CD14-positive monocyte (primary cell): ENCODE measurements at regions not wholly inside any gene's neighbourhood (a gene's known extent, or its start where the extent isn't known, plus 50 kb on each side); places are given as distances from the start of the nearest gene placed in this dataset.

Experiments
- DNase-seq, 3 donors: peaks; one replicate each; pipeline ENCODE4 v3.0.0-alpha.2; 2011 to 2022
- H2AFZ ChIP-seq: 2 replicates; pipeline ENCODE4 v1.6.0; 2012; ENCODE audit warnings: mild to moderate bottlenecking, low read depth, low read length, inconsistent platforms; ENCODE audit not compliant: insufficient read depth, poor library complexity, severe bottlenecking
- H3K27ac ChIP-seq, 2 donors: 1 replicate in 1 of 2; 2 replicates in 1 of 2; pipeline ENCODE4 v1.5.1; 2012 to 2013; ENCODE audit warnings: low read length in 2 of 2, control low read depth in 1 of 2, inconsistent platforms in 1 of 2, low read depth in 1 of 2, mild to moderate bottlenecking in 1 of 2
- H3K27me3 ChIP-seq, 2 donors: one replicate each; pipeline versions ENCODE4 v1.6.0 to v1.6.1; 2011 to 2013; ENCODE audit warnings: low read length in 2 of 2; ENCODE audit not compliant: control insufficient read depth in 2 of 2, insufficient read depth in 2 of 2
- H3K36me3 ChIP-seq, 2 donors: replicated peaks in 1 of 2; 1 replicate in 1 of 2; 2 replicates in 1 of 2; pipeline versions ENCODE4 v1.5.1 to v1.6.1; 2012 to 2013; ENCODE audit warnings: low read length in 2 of 2, control low read depth in 1 of 2, inconsistent platforms in 1 of 2, mild to moderate bottlenecking in 1 of 2; ENCODE audit not compliant: insufficient read depth in 2 of 2, control insufficient read depth in 1 of 2
- H3K4me1 ChIP-seq, 2 donors: 1 replicate in 1 of 2; 2 replicates in 1 of 2; pipeline versions ENCODE4 v1.5.1 to v1.6.1; 2012 to 2013; ENCODE audit warnings: low read length in 2 of 2, control low read depth in 1 of 2, inconsistent platforms in 1 of 2, mild to moderate bottlenecking in 1 of 2, moderate library complexity in 1 of 2; ENCODE audit not compliant: insufficient read depth in 2 of 2, control insufficient read depth in 1 of 2
- H3K4me2 ChIP-seq: replicated peaks from 2 replicates; pipeline ENCODE3; 2012; ENCODE audit warnings: low read length, moderate library complexity, mild to moderate bottlenecking; ENCODE audit not compliant: poor library complexity, severe bottlenecking; ENCODE audit errors: extremely low read depth
- H3K4me3 ChIP-seq, 3 experiments: fragments of 200-600 bp in 1 of 3; sonication (generic) in 1 of 3; replicated peaks in 1 of 3; 1 replicate in 2 of 3; 2 replicates in 1 of 3; pipeline ENCODE4 v1.5.1; 2011 to 2013; ENCODE audit warnings: low read length in 3 of 3, mild to moderate bottlenecking in 3 of 3, control low read depth in 2 of 3, low read depth in 2 of 3, inconsistent platforms in 1 of 3, moderate library complexity in 1 of 3
- H3K79me2 ChIP-seq: 2 replicates; pipeline ENCODE4 v1.6.0; 2012; ENCODE audit warnings: mild to moderate bottlenecking, control low read depth, inconsistent platforms, low read length, moderate library complexity; ENCODE audit not compliant: insufficient read depth
- H3K9ac ChIP-seq: 2 replicates; pipeline ENCODE4 v1.6.0; 2017; ENCODE audit warnings: low read length, mild to moderate bottlenecking; ENCODE audit not compliant: insufficient read depth, poor library complexity, severe bottlenecking
- H3K9me3 ChIP-seq, 2 donors: replicated peaks in 1 of 2; 1 replicate in 1 of 2; 2 replicates in 1 of 2; pipeline versions ENCODE4 v1.5.1 to v1.6.1; 2012 to 2013; ENCODE audit warnings: low read length in 2 of 2, control low read depth in 1 of 2; ENCODE audit not compliant: control insufficient read depth in 1 of 2, insufficient read depth in 1 of 2
- H4K20me1 ChIP-seq: 2 replicates; pipeline ENCODE4 v1.6.0; 2012; ENCODE audit warnings: mild to moderate bottlenecking, low read length, control low read depth, moderate library complexity; ENCODE audit not compliant: insufficient read depth
- H3K27ac Mint-ChIP-seq, 7 donors: one replicate each; pipeline ENCODE4 v1.8.0; 2020; ENCODE audit warnings: mild to moderate bottlenecking in 7 of 7, mixed read lengths in 7 of 7, moderate library complexity in 6 of 7, inconsistent platforms in 2 of 7
- H3K27me3 Mint-ChIP-seq, 3 donors: one replicate each; pipeline ENCODE4 v1.8.0; 2021 to 2022; ENCODE audit warnings: low read depth in 3 of 3, mild to moderate bottlenecking in 3 of 3, mixed read lengths in 3 of 3, moderate library complexity in 3 of 3, inconsistent platforms in 1 of 3
- H3K36me3 Mint-ChIP-seq, 2 donors: one replicate each; pipeline ENCODE4 v1.8.0; 2020; ENCODE audit warnings: mixed read lengths in 2 of 2, inconsistent platforms in 1 of 2, mild to moderate bottlenecking in 1 of 2
- H3K4me1 Mint-ChIP-seq: one replicate; pipeline ENCODE4 v1.8.0; 2020; ENCODE audit warnings: mild to moderate bottlenecking, mixed read lengths
- H3K4me3 Mint-ChIP-seq, 2 donors: one replicate each; pipeline ENCODE4 v1.8.0; 2020; ENCODE audit warnings: mild to moderate bottlenecking in 2 of 2, mixed read lengths in 2 of 2, moderate library complexity in 1 of 2
- H3K9me3 Mint-ChIP-seq, 7 donors: one replicate each; pipeline ENCODE4 v1.8.0; 2020 to 2022; ENCODE audit warnings: mixed read lengths in 7 of 7, mild to moderate bottlenecking in 6 of 7, moderate library complexity in 6 of 7, inconsistent platforms in 2 of 7
- CTCF ChIP-seq: fragments of 200-600 bp; IDR thresholded peaks from one replicate; pipeline ENCODE4 v1.8.0; 2022; ENCODE audit warnings: antibody characterized with exemption, mild to moderate bottlenecking
- WGBS: methylation state at CpG from one replicate; pipeline ENCODE4 v1.1.5; 2013; ENCODE audit warnings: missing lambda C conversion rate; ENCODE audit not compliant: insufficient coverage; 5-methylcytosine and 5-hydroxymethylcytosine counted together
- intact Hi-C, 2 donors: fragments of 100-400 bp; cut with micrococcal nuclease; formaldehyde crosslinking; loops; one replicate each; pipeline versions ENCODE4 v1.15.0 to v1.15.1; 2023

GRCh38 chr1:173360487-173361063 lies 116.6 kb upstream of the PRDX6 start:
- Mint-ChIP-seq H3K9me3 (peaks cover 0 to 3% (median under 1%) of the 10 kb centered on the region in 7 donors), H3K27ac (no peak overlapping the region), H3K4me3 (peak overlapping the region in 1 of 2 donors; percentile 1), H3K4me1 (peaks cover 11% of the 10 kb centered on the region), H3K36me3 (no peaks in the 10 kb centered on the region), H3K27me3 (peaks cover 0 to 2% (median 1%) of the 10 kb centered on the region in 3 donors)
- Histone ChIP-seq H3K9ac (no peak overlapping the region), H4K20me1 (no peaks in the 10 kb centered on the region), H3K79me2 (no peaks in the 10 kb centered on the region), H3K4me1 (peaks cover 4 to 11% of the 10 kb centered on the region in 2 donors), H3K27me3 (no peaks in the 10 kb centered on the region), H3K27ac (no peak overlapping the region), H3K4me2 (no peak overlapping the region), H2AFZ (no peak overlapping the region), H3K9me3 (no peaks in the 10 kb centered on the region), H3K36me3 (no peaks in the 10 kb centered on the region), H3K4me3 (no peak overlapping the region)
- intact Hi-C loops: no loop called here
- peak in 2 of 3 donors; percentile 1 for DNase-seq
- no peak for TF ChIP-seq CTCF
- 33% methylated on average over 2 of the region's 3 CpGs for WGBS

GRCh38 chr1:173362543-173362942 lies 114.6 kb upstream of the PRDX6 start:
- Mint-ChIP-seq H3K27ac (peak overlapping the region in 1 of 7 donors; percentile 10), H3K36me3 (no peaks in the 10 kb centered on the region), H3K4me3 (no peak overlapping the region), H3K9me3 (peaks cover 0 to 4% (median 0%) of the 10 kb centered on the region in 7 donors), H3K27me3 (peaks cover 0 to 2% (median 1%) of the 10 kb centered on the region in 3 donors), H3K4me1 (peaks cover 11% of the 10 kb centered on the region)
- WGBS: no CpG with 5 or more reads among the region's 2 CpGs
- H3K9ac ChIP-seq: no peak overlapping the region
- no peak overlapping the region for H3K27ac ChIP-seq
- no peaks in the 10 kb centered on the region for H4K20me1 ChIP-seq
- no peak overlapping the region for H3K4me3 ChIP-seq
- TF ChIP-seq CTCF: no peak
- H3K27me3 ChIP-seq: no peaks in the 10 kb centered on the region
- H3K4me2 ChIP-seq: no peak overlapping the region
- H3K36me3 ChIP-seq: no peaks in the 10 kb centered on the region
- intact Hi-C loops: no loop called here
- no peak for DNase-seq
- H3K9me3 ChIP-seq: no peaks in the 10 kb centered on the region
- H3K4me1 ChIP-seq: peaks cover 4 to 11% of the 10 kb centered on the region in 2 donors
- no peak overlapping the region for H2AFZ ChIP-seq
- H3K79me2 ChIP-seq: no peaks in the 10 kb centered on the region
